ENCODE measurements at regions not wholly inside any gene's neighbourhood (a gene's known extent, or its start where the extent isn't known, plus 50 kb on each side); places are given as distances from the start of the nearest gene placed in this dataset.

DNA sequence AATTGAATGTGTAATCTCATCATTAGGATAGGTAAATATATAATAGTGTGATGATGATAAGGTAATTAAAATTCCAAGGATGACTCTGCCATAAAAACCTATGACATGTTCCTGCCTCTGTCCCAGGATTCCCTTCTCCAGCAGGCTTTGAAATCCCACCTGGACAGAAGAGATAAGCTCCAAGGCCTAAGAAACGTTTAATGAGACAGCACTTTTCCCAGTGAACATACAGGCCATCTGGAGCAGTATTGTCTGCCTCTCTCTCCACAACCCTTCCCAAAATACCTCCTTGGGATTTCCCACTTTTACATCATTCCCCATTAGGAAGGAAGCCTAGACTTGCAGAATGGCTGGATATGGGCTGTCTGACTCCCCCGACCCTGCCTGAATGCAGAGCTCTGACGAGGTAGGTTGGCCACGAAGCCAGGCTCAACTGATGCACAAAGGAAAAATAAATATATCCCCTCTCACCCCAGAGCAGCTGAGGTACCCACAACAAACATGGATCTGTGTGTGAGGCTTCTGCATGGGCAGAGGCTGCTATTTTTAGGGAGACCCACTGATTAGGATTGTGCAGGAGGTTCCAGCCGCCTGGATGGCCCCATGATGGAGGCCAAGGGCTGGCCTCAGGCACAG, 71.0 kb downstream of the TMPRSS5 start:
- DNase-seq = no peak

DNA sequence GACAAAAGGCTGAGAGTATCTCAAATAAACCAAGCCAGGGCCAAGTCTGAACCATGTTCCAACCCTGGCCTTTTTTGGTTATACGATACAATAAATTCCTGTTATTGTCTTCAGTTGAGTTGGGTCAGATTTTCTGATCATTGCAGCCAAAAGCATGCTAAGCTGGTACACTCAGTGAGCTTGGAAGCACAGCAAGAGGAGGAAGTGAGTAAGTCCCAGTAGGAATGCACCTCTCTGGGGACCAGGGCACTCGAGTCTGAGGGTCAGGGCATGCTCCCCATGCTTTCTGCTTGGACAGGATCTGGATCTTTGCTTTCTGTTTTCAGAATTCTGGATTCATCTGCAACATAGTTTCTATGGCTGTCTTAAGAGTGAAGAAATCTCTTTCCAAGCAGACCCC, 73.1 kb downstream of the TMPRSS5 start:
- no peak for DNase-seq

DNA sequence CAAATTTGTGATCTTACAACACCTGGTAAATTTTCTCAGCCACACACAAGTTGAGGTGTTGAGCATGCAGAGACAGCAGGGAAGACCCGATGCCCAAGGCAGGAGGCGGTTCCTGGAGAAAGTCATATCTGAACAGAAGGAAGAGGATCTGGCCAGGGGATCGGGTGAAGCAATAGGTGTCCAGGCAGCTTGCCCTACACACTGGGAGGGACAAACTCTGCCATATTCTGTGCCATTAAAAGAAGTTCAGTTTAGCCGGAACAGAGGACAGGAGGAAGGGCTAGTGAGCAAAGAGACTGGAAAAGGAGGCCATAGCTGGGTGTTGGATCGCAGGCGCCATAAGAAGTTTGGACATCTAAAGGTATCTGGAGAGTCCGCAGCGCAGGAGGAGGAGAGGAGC, 76.5 kb downstream of the TMPRSS5 start:
- no peak for DNase-seq

DNA sequence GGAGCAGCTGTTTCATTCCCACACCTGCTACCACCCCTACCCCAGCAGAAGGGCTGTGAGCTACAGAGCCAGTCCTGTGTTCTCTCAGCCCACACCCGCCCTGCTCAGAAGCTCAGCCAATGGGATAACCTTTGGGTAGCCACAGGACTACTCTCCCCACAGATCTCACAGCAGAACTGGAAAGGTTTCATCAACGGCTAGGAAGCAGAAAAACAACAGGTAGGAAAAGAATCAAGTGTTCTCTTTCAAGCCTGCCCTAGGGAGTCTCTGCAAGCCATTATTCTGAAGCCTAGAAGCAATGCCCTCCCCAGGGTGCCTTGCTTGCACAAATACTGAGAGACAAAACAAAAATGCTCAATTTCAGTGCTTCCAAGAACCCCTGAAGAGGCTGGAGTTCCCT, 77.2 kb downstream of the TMPRSS5 start:
- DNase-seq = no peak

DNA sequence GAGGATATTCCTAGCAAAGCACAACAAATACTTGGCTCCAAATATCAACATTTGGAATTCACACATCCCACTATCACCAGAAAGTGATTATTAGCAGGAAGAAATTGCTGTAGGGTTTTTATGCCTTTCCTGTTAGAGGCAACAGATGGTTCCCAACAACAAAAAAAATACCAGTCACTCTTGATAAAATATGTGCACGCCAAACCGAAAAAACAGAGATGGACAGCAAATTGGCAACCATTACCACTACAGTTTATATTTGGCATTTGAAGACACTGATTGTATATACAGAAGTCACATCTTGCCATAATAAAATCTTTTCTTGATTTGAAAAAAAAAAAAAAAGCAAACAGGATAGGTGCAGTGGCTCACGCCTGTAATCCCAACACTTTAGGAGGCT, 78.2 kb downstream of the TMPRSS5 start:
- DNase-seq = no peak

DNA sequence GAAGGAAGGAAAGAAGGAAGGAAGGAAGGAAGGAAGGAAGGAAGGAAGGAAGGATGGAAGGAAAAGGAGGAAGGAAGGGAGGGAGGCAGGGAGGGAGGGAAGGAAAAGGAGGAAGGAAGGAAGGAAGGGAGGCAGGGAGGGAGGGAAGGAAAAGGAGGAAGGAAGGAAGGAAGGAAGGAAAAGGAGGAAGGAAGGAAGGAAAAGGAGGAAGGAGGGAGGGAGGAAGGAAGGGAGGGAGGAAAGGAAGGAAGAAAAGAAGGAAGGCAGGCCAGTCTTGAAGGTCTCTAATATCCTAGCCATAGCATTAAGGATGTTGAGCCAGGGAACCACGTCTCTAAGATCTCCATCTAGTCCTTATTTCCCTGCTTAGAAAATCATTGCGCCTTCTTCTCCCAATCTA, 78.8 kb downstream of the TMPRSS5 start:
- no peak for DNase-seq

DNA sequence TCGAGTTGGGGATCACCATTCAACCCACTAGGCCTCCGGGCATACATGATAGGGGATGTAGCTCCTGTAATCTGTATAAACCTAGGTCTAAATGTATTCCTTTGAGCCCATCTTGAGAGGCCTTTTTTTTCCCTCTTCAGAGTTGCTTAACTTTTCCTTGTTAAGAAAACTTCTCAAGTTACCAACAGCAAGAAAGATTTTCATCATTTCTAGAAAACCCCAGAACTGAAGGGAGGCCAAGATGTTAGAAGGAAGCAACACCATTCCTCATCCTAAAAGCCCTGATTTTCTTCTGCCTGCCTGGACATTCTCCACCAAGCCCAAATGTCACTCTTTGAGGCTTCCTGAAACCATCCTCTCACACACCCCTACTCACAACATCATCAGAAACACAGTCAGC, 79.4 kb downstream of the TMPRSS5 start:
- no peak for DNase-seq

DNA sequence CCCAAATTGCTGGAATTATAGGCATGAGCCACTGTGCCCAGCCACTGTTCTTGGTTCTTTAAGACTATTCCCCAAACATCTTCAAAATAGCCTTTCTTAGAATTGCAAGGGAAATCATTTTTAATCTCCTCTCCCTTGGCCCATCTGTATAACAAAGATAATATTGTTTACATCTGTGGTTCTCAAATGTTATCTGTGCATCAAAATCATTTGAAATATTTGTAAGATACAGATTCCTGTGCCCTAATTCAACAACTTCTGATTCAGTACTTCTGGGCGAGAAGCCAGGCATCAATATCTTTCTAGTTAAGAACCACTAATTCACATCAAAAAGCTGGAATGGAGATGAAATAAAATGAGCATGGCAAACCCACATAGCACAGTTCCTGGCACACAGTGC, 83.0 kb downstream of the TMPRSS5 start:
- DNase-seq = no peak

DNA sequence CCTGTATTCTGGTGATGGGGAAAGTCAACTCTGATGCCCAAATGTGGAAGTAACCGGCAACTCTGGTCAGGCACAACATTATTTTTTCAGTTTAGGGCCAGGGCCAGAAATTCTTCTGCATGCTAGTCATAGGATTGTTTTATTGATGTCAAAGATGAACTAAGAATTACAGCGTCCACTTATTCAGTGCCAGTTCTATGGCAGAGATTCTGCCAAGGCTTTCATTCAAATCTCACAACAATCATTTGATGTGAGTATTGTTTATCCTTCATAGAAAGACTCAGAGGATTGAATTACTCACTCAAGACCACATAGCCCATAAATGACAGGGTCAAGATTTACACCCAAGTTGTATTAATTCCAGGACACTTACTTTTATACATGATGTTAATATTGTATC, 87.7 kb downstream of the TMPRSS5 start:
- DNase-seq = no peak

DNA sequence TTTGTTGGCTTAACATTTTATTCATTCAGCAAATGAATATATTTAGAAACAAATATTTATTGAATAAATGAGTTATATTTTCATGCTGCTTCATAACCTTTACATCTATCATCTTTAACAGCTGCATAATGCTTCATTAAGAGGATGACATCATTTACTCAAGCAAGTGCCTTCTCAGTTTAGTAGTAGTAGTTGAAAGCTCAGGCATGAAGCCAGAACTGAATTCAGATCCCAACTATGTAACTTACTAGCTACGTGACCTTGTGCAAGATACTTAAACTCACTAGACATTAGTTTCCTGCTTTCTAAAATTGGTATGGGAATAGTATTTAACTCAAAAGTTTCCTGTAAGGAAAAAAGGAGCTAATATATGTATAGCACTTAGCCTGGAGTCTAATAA, 90.3 kb downstream of the TMPRSS5 start:
- DNase-seq = no peak

DNA sequence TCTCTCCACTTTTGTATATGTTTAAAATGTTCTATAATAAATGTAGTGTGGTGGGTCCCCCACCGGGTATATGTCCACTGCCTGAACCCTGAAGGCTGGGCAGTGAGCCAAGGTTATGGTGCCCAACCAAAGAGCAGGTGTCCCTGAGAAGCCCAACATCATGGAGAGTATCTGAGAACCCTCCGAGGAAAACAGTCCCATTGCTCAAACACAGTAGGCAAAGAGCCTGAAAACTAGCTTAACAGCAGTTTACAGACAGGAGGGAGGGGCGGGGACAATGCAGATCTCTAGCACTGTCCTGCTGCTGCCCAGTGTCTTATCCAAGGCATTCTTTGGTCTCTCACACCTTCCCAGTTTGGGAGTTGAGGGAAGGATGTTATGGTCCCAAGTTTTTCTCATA, 91.0 kb downstream of the TMPRSS5 start:
- no peak for DNase-seq

DNA sequence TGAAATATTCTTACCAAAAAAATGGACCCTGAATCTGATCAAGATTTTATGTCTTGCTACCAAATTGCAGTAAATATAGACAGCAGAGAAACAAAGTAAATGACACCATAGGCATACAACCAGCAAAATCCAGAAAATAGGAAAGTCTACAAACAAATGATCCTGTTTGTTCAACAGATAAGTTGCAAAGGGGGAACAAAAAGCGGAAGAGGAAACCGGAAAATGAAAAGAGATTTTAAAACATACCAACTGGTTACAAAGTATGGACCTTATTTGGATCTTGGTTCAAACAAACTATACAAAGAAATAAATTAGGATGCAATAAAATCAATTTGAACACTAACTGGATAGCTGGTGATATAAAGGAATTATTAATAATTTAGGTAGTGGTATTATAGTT, 92.0 kb downstream of the TMPRSS5 start:
- peak; percentile 21 for DNase-seq

DNA sequence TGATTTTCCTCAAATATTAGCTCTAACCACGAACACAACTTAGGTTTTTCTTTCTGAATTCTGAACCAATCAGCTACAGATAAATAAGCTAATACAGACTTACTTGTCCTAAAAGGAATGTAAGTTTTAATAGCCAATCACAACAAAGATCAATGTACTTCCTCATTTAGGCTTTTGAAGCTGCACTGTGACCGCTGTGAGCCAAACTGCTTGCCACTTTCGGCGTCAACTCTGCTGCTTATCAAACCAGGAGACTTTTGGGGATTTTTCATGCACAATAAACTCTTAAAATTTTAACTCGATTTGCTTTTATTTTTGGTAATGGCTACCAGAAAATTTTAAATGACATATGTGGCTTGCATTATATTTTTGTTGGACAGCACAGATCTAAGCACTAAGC, 92.5 kb downstream of the TMPRSS5 start:
- peak; percentile 77 for DNase-seq

DNA sequence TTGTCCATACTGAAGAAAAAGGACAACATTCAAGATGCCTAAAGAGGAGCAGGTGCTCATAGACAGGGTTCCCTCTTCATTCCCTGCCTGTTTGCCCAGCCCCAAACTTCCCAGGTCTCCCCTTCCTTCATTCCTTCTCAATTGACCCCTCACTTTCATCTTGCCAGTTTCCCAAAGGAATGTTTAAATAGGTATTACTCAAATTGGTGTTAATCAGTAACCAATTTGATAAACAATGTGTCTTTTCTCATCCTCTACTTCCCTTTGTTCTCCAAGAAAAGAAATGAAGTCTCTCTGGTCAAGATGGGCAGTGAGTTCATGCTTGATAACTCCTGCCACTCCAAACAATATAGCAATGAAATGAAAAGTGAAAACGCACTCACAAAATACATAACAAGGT, 101.9 kb downstream of the TMPRSS5 start:
- no peak for DNase-seq

DNA sequence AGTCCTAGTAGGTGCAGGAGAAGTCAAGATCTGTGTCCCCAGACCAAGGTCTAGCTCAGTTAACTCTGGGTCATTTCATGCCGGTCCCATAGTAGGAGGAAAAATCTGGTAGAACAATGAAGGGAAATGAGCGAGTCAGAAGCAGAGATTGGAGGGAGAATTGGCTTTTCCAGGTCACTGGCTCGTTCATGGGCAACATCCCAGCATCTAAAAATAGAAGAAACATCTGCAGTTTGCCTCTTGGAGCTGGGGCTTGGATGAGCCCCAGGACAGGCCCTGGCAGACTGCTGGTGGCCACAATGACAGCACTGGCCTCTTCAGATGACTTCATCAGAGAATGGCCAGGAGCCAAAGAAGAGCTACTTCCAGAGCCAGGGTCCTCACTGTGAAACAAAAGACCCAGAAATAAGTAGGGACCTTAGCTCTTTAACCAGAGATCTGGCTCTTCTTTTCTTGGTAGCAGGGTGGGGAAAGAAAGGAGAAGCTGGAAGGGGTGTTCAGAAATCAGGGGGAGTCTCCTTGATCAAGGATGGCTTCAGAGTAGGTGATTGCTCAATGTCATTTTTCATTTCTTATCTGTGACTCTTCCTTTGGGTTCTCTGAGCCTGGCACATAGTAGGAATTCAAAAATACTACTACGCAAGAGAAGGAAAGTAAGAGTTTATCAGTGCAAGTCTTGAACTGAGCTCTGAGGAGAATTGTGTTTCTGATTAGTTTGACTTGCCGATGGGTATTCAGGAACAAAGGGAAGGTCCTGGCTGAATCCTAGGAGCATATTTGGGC, 102.6 kb downstream of the TMPRSS5 start:
- no peak for DNase-seq

DNA sequence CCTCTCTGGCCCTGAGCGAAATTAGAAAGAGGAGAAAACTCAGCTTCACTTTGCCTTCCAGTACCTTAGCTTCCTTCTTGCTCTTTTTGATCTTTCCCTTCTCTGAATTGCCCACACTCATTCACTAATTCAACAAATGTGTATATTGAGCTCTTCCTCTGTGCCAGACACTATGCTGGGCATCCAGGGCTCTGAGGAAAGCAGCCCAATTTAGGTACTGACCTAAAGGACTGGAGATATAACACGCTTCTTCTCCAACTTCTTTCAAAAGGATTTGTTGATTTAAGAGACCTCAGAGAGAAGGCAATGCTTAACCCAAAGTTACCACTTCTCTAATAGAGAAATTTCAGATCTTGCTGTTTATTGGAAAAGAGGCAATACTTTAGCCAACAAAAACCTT, 103.6 kb downstream of the TMPRSS5 start:
- DNase-seq = no peak

DNA sequence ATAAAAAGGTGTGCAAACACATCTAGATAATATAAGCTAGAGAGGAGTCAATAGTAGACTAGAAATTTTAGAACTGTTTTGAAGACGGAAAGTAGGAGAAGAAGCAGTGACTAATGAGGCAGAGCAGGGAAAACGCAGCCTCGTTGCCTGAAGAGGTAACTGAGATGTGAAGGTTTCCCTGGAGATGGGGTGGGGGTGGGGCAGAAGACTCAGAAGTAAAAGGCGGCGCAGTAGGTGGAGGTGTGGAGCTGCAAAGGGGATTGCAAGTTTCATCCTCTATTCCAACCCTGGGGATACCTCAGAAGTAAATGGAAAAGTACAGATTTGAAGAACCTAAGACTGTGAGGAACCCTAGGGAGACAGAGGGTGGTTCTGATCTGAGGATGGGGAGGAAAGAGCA, 109.5 kb downstream of the TMPRSS5 start:
- no peak for DNase-seq

DNA sequence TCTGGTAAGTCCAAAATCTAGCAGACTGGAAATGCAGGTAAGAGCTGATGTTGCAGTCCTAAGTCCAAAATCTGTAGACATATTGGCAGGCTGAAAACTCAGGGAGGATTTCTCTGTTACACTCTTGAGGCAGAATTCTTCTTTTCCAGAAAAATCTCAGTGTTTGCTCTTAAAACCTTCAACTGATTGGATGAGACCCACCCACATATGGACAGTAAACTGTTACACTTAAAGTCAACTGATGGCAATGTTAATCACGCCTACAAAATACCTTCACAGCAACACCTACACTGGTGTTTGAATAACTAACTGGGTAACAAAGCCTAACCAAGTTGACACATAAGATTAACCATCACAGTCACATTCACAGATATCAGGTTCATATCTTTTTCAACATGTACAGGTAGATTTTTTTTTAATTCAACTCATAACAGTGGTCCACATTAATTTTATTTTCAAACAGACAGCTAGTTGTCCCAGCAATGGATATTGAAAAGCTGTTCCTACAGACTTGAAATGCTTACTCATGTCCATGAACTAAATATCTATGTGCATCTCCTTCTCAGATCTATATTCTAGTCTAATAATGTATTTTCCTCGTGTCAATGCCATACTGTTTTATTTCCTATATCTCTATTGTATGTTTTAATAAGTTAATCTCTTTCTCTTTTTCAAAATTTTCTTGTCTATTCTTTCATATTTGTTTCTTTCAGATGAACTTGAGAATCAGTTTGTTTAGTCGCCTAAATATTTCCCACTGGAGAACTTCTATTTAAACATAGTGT, 110.1 kb downstream of the TMPRSS5 start:
- no peak for DNase-seq

DNA sequence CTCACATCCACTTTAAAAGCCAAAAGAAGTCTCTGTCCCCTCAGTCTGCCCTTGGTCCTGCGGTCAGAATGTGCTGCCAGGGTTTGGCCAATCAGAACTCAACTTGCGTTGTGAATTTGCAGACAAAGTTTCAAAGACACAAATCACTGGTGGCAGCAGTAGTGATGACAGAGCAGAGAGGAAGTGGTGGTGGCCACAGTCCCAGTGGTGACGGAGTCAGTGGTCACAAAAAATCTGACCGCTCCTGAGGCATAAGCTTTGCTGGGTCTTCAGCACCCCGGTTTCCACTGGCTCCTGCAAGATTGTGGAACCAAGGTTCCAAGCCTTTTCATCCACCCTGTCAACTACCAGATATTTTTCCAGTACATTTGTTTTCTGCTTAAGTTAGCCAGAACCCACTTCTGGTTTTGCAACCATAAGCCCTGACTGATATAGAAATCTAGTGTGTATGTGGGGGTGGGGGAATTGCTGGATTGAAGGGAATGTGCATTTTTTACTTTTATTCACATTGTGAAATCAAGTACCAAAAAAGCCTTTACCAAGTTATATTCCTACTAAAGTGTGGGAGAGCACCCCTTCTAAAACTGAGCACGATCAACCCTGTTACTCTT, 112.3 kb downstream of the TMPRSS5 start:
- peak; percentile 87 for DNase-seq

DNA sequence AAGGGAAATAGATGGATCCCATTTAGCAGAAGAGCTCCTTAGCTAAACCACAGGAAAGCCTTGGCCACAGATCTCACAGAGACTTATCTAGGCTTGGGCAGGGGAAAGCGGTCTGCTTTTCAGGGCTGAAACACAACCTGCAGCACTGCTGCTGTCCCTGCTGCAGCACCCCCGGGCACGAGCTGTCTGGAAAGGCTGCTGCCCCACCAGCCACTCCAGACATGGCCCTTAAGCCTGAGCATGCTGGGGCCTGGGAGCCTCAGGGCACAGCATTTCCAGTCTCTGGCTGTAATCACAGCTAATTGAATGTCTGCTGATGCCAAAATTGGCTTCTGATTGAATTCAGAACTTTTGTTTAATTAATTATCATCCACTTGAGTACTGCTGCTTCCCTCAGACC, 115.0 kb downstream of the TMPRSS5 start:
- no peak for DNase-seq

DNA sequence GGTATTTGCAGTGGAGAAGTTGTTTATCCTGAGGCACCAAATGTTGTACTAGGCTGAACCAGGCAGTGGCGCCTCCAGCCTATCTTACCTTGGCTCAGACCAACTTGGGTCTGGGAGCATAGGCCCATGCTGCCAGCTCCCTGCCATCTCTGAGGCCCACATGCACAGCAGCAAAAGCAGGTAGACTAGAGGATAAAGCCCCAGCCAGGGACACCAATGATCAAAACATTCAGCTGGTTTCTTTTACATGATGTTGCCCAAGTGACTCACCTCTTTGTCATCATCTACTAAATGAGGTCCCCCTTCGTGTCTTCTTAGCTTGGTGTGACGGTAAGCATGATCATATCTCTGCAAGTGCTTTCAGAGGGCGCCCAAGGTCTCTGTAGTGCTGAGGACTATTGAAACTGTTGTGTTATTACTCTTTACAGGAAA, 112.1 kb upstream of the DRD2 start:
- DNase-seq = no peak

DNA sequence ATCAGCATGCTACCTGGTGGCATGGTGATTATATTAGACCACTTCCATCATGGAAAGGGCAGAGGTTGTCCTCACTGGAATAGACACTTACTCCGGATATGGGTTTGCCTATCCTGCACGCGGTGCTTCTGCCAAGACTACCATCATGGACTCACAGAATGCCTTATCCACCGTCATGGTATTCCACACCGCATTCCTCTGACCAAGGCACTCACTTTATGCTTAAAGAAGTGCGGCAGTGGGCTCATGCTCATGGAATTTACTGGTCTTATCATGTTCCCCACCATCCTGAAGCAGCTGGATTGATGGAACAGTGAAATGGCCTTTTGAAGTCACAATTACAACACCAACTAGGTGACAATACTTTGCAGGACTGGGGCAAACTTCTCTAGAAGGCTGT, 109.2 kb upstream of the DRD2 start:
- no peak for DNase-seq

DNA sequence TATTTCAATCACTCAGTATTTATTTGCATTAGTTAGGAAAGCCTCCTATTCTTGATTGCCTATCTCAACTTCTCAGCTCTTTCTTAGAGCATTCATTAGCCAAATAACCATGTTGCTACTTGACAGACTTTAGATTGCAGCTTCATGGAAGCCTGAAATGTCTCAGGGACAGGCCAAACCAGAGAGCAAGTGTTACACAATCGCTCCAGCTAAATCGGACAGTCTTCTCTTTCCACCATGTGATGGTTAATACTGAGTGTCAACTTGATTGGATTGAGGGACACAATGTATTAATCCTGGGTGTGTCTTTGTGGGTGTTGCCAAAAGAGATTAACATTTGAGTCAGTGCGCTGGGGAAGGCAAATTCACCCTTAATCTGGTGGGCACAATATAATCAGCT, 106.5 kb upstream of the DRD2 start:
- DNase-seq = no peak

Data from MV-4-11 (cell line).